Neural progenitor cell (in vitro differentiated cells): ENCODE measurements at regions not wholly inside any gene's neighbourhood (a gene's known extent, or its start where the extent isn't known, plus 50 kb on each side); places are given as distances from the start of the nearest gene placed in this dataset.

ENCODE experiments used
- DNase-seq: peaks from one replicate; pipeline ENCODE4 v3.0.0-alpha.2; 2016; ENCODE audit warnings: low spot score
- H2AFZ ChIP-seq: fragments of 200-600 bp; sonication (generic); replicated peaks from 2 replicates; pipeline ENCODE4 v1.6.1; 2016; ENCODE audit warnings: antibody characterized with exemption
- H3F3A ChIP-seq: fragments of 200-600 bp; sonication (generic); 2 replicates; pipeline ENCODE4 v1.6.1; 2016; ENCODE audit warnings: antibody characterized with exemption, low read depth
- H3K27ac ChIP-seq: fragments of 200-600 bp; sonication (generic); 2 replicates; pipeline ENCODE4 v1.5.1; 2016; ENCODE audit warnings: mild to moderate bottlenecking
- H3K27me3 ChIP-seq: fragments of 200-600 bp; sonication (generic); 2 replicates; pipeline ENCODE4 v1.6.1; 2016; ENCODE audit warnings: mild to moderate bottlenecking, moderate library complexity
- H3K36me3 ChIP-seq: fragments of 200-600 bp; sonication (generic); 2 replicates; pipeline ENCODE4 v1.5.1; 2016
- H3K4me1 ChIP-seq: fragments of 200-600 bp; sonication (generic); 2 replicates; pipeline ENCODE4 v1.6.1; 2016; ENCODE audit warnings: mixed run types
- H3K4me2 ChIP-seq: fragments of 200-600 bp; sonication (generic); 2 replicates; pipeline ENCODE4 v1.6.1; 2016
- H3K4me3 ChIP-seq: fragments of 200-600 bp; sonication (generic); 2 replicates; pipeline ENCODE4 v1.5.1; 2016
- H3K79me2 ChIP-seq: fragments of 200-600 bp; sonication (generic); 2 replicates; pipeline ENCODE4 v1.6.1; 2016; ENCODE audit warnings: low read depth
- H3K9ac ChIP-seq: fragments of 200-600 bp; sonication (generic); 2 replicates; pipeline ENCODE4 v1.6.1; 2016
- H3K9me3 ChIP-seq: fragments of 200-600 bp; sonication (generic); 2 replicates; pipeline ENCODE4 v1.5.1; 2016; ENCODE audit warnings: low read depth
- H4K20me1 ChIP-seq: fragments of 200-600 bp; sonication (generic); 2 replicates; pipeline ENCODE4 v1.6.1; 2016; ENCODE audit warnings: low read depth
- H3K27ac Mint-ChIP-seq: 3 replicates; pipeline ENCODE4 v1.8.0; 2021; ENCODE audit warnings: mixed read lengths
- H3K27me3 Mint-ChIP-seq: 2 replicates; pipeline ENCODE4 v1.8.0; 2022; ENCODE audit warnings: low read depth, mild to moderate bottlenecking, inconsistent platforms, moderate library complexity, mixed read lengths; ENCODE audit not compliant: insufficient read depth
- H3K36me3 Mint-ChIP-seq: 3 replicates; pipeline ENCODE4 v1.8.0; 2021; ENCODE audit warnings: mixed read lengths
- H3K4me1 Mint-ChIP-seq: 3 replicates; pipeline ENCODE4 v1.8.0; 2021; ENCODE audit warnings: mixed read lengths
- H3K4me3 Mint-ChIP-seq: 3 replicates; pipeline ENCODE4 v1.8.0; 2021; ENCODE audit warnings: mild to moderate bottlenecking, moderate library complexity, mixed read lengths
- H3K9me3 Mint-ChIP-seq: 3 replicates; pipeline ENCODE4 v1.8.0; 2020; ENCODE audit warnings: mixed read lengths
- CTCF ChIP-seq: fragments of 200-600 bp; sonication (generic); IDR thresholded peaks from 2 replicates; pipeline ENCODE4 v1.5.1; 2017; ENCODE audit warnings: antibody characterized with exemption, mild to moderate bottlenecking
- EZH2 ChIP-seq: fragments of 200-600 bp; sonication (generic); IDR thresholded peaks from 2 replicates; pipeline ENCODE4 v1.6.1; 2017; ENCODE audit warnings: antibody characterized with exemption, mild to moderate bottlenecking, moderate library complexity
- EZH2phosphoT487 ChIP-seq: fragments of 200-600 bp; sonication (generic); IDR thresholded peaks from 2 replicates; pipeline ENCODE4 v1.6.1; 2017; ENCODE audit warnings: antibody characterized with exemption

GRCh38 chr7:7102906-7103305 is 79.4 kb upstream of the C1GALT1 start:
- peaks cover 30% of the 10 kb centered on the region for H3K4me1 ChIP-seq
- H3K27ac Mint-ChIP-seq, result no peak overlapping the region

GRCh38 chr7:7103343-7104313 is 78.7 kb upstream of the C1GALT1 start:
- H3K4me3 Mint-ChIP-seq, result no peak overlapping the region
- peak; percentile 55 for DNase-seq
- Histone ChIP-seq H2AFZ (no peak overlapping the region), H3K36me3 (no peaks in the 10 kb centered on the region), H3K4me1 (peaks cover 25% of the 10 kb centered on the region), H4K20me1 (no peaks in the 10 kb centered on the region), H3K27me3 (no peaks in the 10 kb centered on the region), H3K9me3 (peaks cover 7% of the 10 kb centered on the region), H3K9ac (no peak overlapping the region), H3F3A (peaks cover 14% of the 10 kb centered on the region), H3K27ac (no peak overlapping the region), H3K4me2 (no peak overlapping the region), H3K79me2 (no peaks in the 10 kb centered on the region), H3K4me3 (no peak overlapping the region)
- H3K9me3 Mint-ChIP-seq, result peaks cover 3% of the 10 kb centered on the region
- peak; percentile 66 for TF ChIP-seq CTCF
- TF ChIP-seq EZH2, result no peak
- no peak for TF ChIP-seq EZH2phosphoT487
- peaks cover 28% of the 10 kb centered on the region for H3K4me1 Mint-ChIP-seq
- peaks cover 5% of the 10 kb centered on the region for H3K27me3 Mint-ChIP-seq
- H3K27ac Mint-ChIP-seq, result no peak overlapping the region
- H3K36me3 Mint-ChIP-seq, result no peaks in the 10 kb centered on the region

More at GRCh38 chr7:7102906-7103305, 79.4 kb upstream of the C1GALT1 start:
- H3K4me3 Mint-ChIP-seq, result no peak overlapping the region
- Histone ChIP-seq H3K9ac (no peak overlapping the region), H2AFZ (no peak overlapping the region), H4K20me1 (no peaks in the 10 kb centered on the region), H3K4me3 (no peak overlapping the region), H3K4me2 (no peak overlapping the region), H3F3A (peaks cover 14% of the 10 kb centered on the region), H3K27me3 (no peaks in the 10 kb centered on the region), H3K27ac (no peak overlapping the region), H3K9me3 (no peaks in the 10 kb centered on the region), H3K79me2 (no peaks in the 10 kb centered on the region), H3K36me3 (no peaks in the 10 kb centered on the region)
- TF ChIP-seq EZH2phosphoT487, result no peak
- TF ChIP-seq EZH2, result no peak
- TF ChIP-seq CTCF, result no peak
- H3K9me3 Mint-ChIP-seq, result peaks cover 3% of the 10 kb centered on the region
- H3K27me3 Mint-ChIP-seq, result peaks cover 5% of the 10 kb centered on the region
- peaks cover 30% of the 10 kb centered on the region for H3K4me1 Mint-ChIP-seq
- H3K36me3 Mint-ChIP-seq, result no peaks in the 10 kb centered on the region
- DNase-seq, result no peak

- H3K4me3 Mint-ChIP-seq, result no peak overlapping the region
- Histone ChIP-seq H3K9ac (no peak overlapping the region), H3K4me1 (peaks cover 19% of the 10 kb centered on the region), H3K27me3 (no peaks in the 10 kb centered on the region), H3K79me2 (no peaks in the 10 kb centered on the region), H3F3A (peaks cover 11% of the 10 kb centered on the region), H3K4me2 (no peak overlapping the region), H3K27ac (no peak overlapping the region), H3K9me3 (peaks cover 11% of the 10 kb centered on the region), H2AFZ (no peak overlapping the region), H4K20me1 (no peaks in the 10 kb centered on the region), H3K4me3 (no peak overlapping the region), H3K36me3 (no peaks in the 10 kb centered on the region)
- TF ChIP-seq EZH2 (no peak), CTCF (no peak), EZH2phosphoT487 (no peak)
- DNase-seq, result no peak
- H3K36me3 Mint-ChIP-seq, result no peaks in the 10 kb centered on the region
- H3K9me3 Mint-ChIP-seq, result peaks cover 5% of the 10 kb centered on the region
- H3K27ac Mint-ChIP-seq, result no peak overlapping the region
- peaks cover 5% of the 10 kb centered on the region for H3K27me3 Mint-ChIP-seq
- H3K4me1 Mint-ChIP-seq, result peaks cover 22% of the 10 kb centered on the region
These were observed 78.0 kb upstream of the C1GALT1 start for GRCh38 chr7:7104314-7104698.
